DOHH2 (cell line): ENCODE measurements at regions not wholly inside any gene's neighbourhood (a gene's known extent, or its start where the extent isn't known, plus 50 kb on each side); places are given as distances from the start of the nearest gene placed in this dataset.
"Not testable (repeated sequence)": the region's sequence is repeated elsewhere in the genome, so short reads cannot be mapped to it uniquely, and the experiment has no call there.

ENCODE experiments used
- EZH2phosphoT487 ChIP-seq: fragments of 200-600 bp; sonication (generic); IDR thresholded peaks from 2 replicates; pipeline ENCODE4 v1.6.1; 2017; ENCODE audit warnings: borderline replicate concordance, mild to moderate bottlenecking, antibody characterized with exemption, low read length, moderate library complexity, mixed read lengths
- TF ChIP-seq, protein P1 (sequence below): fragments of 200-600 bp; sonication (generic); IDR thresholded peaks from one replicate; pipeline ENCODE4 v1.5.1; 2014; ENCODE audit warnings: antibody characterized with exemption, mild to moderate bottlenecking, low read depth, low read length; ENCODE audit not compliant: poor library complexity, severe bottlenecking

DNA sequence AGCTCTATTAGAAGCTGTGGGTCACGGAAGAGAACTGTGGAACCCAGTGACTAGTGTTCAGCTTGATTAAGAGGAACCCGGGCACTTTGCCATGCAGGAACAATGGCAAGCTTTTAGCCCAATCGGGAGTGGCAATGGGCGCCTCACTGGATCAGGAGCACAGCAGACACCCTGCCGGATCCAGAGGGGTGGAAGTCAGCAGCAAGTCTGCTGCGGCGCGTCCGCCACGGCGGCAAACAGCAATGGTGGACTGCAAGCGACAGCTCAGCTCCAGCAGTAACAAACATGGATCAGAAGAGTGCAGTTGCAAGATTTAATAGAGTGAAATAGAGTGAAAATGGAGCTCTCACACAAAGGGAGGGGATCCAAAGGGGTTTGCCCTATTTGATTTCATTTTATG lies 220.8 kb upstream of the EPHA3 start:
- TF ChIP-seq, protein P1, sequence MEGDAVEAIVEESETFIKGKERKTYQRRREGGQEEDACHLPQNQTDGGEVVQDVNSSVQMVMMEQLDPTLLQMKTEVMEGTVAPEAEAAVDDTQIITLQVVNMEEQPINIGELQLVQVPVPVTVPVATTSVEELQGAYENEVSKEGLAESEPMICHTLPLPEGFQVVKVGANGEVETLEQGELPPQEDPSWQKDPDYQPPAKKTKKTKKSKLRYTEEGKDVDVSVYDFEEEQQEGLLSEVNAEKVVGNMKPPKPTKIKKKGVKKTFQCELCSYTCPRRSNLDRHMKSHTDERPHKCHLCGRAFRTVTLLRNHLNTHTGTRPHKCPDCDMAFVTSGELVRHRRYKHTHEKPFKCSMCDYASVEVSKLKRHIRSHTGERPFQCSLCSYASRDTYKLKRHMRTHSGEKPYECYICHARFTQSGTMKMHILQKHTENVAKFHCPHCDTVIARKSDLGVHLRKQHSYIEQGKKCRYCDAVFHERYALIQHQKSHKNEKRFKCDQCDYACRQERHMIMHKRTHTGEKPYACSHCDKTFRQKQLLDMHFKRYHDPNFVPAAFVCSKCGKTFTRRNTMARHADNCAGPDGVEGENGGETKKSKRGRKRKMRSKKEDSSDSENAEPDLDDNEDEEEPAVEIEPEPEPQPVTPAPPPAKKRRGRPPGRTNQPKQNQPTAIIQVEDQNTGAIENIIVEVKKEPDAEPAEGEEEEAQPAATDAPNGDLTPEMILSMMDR: not testable (repeated sequence)
- TF ChIP-seq EZH2phosphoT487: not testable (repeated sequence)
